Stimulated activated CD4-positive, alpha-beta T cell treated with anti-CD3 and anti-CD28 coated beads, Interleukin-1b, Interleukin-23, amount 100 ng/mL, for 24 hours (primary cell): ENCODE measurements at regions not wholly inside any gene's neighbourhood (a gene's known extent, or its start where the extent isn't known, plus 50 kb on each side); places are given as distances from the start of the nearest gene placed in this dataset.

Experiments used
- DNase-seq, 4 experiments: peaks; one replicate each; pipeline ENCODE4 v3.0.0-alpha.2; 2020; ENCODE audit warnings: low read depth in 4 of 4, low spot score in 1 of 4

DNA sequence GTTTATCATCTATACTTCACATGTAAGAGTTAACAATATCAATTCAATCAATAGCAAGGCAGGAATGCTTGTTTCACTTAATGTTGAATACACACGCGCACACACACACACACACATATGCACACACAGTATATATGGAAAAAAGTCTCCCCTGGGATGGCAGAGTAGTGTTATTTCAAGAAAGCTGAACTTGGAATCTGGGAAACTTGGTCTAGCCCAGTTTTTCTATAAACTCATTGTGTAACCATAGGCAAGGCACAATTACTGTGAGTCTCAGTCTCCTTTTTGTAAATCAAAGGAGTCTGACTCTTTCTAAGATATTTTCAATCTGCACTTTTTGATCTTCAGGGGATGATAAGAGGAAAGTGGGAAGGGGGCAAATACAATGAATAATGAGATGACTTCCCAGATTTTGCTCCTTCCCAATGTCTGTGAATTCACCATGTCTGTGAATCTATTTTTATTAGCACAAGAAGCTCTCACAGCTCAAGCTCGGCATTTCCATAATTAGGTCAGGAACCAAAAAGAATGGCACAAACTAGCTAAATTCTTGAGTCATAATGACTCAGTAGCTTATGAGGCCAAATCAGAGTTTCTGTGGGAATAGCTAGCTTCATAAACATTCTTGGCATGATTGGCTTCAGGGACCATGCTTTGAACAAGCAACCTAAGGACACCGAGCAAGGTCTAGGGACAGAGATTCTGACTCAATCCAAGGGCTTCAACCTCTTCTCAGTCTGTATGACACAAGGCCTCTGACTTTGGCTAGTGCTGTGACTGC lies 227.4 kb upstream of the DCBLD2 start:
- no peak for DNase-seq

DNA sequence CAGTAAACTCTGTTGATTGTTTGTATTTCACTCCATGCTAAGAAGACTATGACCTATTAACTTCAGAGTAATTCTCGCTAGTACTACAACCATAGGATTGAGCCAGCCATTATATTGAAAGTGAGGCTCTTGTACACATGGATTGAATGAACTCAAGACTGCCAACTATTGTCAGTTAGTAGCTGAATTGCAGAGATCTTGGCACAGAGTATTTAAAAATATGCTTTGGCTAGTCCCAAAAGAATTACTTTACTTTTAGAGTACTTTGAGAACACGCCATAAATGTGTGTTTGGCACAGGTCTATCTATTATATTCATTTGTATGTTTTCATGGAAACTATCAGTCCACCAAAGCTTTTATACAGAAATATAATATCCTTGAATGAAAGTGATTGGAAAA lies 226.7 kb upstream of the DCBLD2 start:
- DNase-seq = no peak

DNA sequence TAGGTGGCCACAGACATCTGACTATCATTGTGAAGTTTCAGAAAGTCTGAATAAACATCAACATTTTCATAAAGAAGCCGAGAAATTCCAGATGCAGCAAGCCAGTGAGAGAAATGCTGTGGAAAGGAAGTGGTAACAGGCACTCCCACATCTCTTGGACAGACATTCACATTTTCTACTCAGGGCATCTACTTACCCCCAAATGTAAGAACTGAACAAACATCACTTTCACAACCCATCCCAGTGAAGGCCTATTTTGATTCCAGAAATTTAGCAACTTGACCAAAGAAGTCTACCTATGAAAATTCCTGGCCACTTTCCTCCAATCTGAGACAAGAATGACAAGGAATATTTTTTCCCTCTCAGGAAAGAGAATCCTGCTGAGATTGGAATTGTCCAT lies 224.8 kb upstream of the DCBLD2 start:
- DNase-seq = no peak

DNA sequence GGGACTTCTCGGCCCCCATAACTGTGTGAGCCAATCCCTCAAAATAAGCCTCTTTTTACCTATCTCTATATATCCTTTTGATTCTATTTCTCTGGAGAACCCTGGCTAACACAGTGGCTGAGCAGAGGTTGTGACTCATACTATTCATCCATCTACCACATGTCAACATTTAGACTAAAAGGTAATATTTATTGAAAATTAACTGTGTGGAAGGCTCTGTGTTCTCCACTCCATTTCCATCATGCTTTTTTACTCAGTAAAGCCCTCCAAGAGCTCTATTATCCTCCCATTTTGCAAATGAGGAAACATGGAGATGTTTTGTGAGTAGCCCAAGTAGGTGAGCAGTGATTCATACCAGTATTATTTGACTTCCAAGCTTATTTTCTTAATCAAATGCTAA lies 217.9 kb upstream of the DCBLD2 start:
- no peak for DNase-seq

DNA sequence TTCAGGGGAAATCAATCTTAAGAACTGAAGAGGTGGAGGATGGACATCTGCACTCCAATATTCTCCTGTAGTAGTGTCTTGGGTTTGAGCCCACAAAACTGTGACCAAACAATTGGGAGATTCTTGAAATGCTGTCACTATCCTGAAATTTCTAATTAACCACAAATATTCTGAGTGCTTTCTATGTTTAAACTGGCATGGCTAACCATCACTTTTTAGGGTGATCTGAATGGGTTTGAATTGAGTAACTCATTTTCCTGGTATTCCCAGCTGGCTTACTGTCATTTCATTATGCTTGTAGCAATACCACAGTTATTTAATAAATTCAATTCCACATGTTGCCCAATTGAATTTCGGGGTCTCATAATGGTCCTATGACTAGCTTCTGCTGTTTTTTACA lies 216.9 kb upstream of the DCBLD2 start:
- no peak for DNase-seq

DNA sequence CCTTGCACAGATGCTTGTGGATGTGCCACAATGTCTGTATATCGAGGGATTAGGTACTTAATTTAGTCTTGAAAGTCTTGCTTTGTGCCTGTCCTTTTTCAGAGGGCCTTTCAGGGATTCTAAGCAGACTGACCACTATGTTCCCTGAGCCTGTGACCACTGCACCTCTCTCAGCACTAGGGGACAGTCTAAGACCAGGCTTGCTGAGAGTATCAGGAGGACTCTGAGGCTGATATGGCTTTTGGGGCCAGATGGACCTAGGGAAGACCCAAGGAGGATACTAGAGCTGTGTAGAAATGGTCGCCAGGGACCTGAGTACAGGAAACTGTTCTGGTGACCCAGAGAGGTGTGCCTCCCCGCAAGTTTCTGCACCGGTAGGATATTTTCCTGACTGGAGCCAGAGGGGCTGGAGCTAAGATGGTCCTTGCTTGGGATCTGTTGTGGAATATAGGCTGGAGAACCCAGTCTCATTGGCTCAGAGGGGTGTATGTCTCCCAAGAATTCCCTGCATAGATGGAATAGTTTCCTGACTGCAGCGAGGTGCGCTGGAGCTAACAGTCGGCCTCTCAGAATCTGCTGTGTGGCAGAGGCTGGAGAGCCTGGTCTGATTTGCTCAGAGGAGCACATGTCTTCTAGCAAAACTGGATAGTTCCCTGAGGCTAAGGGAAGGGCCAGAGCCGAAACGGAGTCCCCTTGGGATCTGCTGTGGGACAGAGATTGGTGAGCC lies 213.2 kb upstream of the DCBLD2 start:
- DNase-seq = no peak

DNA sequence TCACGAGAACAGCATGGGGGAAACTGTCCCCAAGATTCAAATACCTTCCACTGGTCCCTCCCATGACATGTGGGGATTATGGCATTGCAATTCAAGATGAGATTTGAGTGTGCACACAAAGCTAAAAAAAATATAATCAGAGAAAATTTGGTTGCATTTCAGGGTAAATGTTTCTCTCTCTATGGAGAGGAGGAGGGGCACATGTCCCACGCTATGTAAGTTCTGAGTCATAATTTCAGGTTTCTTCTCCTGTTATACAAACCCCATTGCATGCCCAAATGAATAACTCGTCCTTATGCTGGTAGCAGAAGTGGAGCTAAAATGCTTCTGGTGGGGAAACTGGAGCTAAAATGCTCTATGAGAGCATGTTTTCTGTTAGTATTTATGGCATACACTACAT lies 209.7 kb upstream of the DCBLD2 start:
- no peak for DNase-seq

DNA sequence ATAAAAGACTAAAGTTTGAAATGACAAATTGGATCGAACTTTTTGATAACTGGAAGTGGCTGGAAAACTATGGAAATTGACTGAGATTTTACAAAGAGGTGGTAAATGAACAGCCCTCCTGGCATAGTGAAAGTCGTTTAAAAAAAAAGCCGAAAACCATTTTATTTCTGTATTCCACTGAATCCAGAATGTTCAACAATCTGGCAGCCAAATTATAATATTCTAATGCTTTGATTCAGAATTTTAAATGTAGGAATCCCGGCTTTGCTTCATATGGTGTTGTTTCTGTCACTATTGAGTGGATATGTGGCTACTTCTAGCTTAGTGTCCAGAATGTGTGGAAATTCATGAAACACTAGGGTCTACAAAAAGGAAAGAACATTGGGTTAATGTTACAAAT lies 208.9 kb upstream of the DCBLD2 start:
- DNase-seq = no peak

DNA sequence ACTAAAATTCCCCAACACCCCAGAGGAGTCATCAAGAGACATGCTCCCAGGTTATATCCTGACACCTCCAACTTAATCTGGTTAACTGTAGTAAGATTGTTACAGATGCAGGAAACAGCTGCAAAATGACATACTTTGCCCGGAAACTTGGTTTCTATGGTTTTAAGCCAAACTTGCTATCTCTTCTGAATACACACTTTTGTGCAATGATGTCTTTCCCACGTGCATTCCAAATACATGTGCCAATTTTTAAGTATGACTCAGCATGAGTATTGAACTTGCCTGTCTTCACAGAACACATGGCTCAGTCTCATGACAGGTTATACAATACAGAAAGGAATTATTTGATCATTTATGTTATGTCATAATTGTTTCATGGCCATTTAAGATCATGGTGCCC lies 207.0 kb upstream of the DCBLD2 start:
- no peak for DNase-seq

DNA sequence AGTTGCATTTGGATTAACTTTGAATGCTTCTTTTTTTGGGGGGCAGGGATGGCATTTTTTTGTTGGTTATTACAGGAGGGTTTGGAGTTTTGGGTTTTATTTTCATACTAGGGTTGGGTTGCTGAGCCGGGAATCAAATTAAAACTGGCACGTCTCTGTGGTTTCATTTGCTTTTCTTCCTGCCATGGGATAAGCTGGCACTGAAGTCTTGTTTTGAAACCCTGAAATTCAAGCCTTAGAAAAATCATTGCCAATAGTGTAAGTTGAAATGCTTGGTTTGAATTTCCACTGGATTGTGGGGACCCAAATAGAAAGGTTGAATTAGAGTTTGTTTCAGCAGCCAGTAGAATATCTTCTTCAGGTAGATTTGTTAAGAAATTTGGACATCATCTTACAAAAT lies 193.1 kb upstream of the DCBLD2 start:
- DNase-seq = no peak

DNA sequence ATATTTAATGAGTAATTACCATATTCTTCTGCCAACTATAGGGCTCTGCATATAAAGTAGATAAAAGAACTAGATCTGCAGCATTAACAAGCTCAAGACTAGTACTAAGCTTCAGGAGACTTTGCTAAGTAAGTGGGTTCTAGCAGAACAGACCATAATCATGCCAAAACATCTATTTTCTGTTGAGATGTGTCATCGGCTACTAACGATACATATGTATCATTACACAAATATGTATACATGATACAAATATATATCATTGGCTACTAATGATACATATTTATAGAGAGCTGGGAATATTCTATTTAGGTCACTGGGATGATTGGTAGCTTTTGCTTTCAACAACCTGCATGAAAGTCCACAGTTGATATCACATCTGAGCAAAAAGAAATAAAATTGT lies 185.8 kb upstream of the DCBLD2 start:
- DNase-seq = no peak

DNA sequence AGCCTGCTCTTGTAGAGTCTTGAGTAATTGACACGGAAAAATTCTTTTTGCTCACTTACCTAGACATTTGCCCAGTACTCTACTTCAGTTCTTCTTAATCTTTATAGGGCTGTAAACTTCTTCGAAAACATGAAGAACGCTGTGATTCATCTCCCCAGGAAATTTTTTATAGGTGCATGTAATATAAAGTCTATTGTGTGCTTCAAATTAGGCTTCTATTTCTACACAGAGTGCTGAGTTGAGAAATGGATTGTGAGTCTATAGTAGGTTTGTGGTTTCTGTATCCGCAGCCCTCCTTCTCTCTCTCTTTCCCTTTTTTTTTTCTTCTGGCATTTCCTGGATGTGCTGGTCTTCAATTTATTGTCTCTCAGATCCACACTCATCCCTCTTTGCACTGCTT lies 183.3 kb upstream of the DCBLD2 start:
- no peak for DNase-seq

DNA sequence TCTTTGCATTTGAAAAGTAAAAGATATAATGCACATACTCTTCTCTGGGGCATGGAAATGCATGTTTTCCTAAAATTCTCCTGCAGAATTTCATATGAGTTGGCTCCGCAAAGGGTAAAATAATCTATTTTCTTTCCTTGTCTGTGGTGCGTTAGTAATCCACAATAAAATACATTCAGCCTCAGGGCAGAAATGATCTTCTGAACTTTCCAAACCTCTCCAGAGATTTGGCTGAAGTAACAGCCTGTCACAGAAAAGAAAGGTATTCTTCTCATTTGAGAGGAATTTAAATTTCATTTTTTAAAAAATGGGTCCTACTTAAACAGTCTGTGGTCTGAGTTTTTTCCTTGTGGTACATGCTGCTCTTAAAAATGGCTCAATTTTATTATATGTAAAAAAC lies 182.7 kb upstream of the DCBLD2 start:
- DNase-seq = no peak

DNA sequence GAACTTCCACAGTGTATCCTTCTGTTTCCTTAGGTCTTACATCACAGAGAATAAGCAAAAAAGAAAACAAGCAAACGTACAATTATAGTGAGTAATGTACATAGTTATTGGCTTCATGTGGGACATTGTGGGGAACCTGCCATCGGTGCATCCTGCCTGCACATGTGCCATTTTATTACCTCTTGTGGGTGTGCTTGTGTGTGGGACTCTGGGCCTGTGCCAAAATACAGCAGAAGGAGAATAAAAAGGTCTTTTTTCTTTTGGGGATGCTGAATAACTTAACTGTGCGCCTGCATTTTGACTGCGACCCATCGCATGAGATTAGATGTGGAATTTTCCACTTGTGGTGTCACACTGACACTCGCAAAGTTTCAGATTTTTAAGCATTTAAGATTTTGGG lies 169.6 kb upstream of the DCBLD2 start:
- DNase-seq = no peak

DNA sequence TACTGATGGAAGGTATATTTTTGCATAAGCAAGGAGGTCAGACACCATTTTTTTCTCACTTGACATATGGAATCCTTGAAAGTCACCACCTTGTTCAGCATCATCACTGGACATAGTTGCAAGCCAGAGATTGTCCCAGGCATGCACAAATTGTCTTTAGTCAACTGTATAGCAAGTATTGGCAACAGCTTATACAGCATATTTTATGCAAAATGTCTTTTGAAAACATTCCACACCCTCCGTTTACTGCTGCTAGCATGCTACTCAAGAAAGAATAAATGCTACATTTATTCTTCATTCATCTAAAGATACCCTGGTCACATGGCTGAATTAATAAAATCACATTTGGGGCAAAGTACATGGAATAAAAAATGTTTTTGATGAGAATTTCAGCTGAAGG lies 168.5 kb upstream of the DCBLD2 start:
- DNase-seq = no peak

DNA sequence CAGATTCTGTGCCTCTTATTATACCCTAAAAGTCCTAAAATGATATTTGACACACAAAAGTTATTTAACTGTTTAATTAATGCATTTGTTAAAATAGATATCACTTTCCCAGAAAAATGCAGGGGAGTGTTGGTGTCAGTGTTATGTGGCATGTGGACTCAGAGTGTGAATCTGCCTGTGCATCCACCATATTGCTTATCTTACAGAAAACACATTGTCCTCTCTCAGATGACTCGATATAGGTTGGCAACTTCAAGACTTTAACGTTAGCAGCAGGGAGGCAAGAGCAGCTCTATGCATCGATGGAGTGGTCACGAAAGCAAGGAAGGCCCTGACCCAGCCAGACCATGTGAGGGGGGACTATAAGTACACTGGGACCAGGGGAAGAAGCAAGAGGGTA lies 165.4 kb upstream of the DCBLD2 start:
- no peak for DNase-seq

DNA sequence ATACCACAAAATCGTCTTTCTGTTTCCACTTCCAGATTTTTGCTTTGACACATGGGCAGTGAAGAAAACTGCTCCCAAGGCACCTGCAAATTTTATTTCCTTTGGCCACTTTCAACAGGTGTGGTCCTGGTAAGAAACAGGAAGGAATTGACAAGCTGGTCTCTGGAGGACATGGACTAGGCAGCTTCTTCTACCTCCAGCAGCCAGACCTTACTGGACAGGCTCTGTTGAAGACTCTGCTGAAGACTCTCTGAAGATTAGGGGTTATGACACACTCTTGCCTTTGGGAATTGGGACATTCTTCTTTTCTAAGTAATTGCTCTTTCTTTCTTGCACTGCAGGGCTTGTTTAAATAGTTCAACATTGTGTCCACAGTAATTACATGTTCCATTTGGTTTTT lies 147.7 kb upstream of the DCBLD2 start:
- no peak for DNase-seq

DNA sequence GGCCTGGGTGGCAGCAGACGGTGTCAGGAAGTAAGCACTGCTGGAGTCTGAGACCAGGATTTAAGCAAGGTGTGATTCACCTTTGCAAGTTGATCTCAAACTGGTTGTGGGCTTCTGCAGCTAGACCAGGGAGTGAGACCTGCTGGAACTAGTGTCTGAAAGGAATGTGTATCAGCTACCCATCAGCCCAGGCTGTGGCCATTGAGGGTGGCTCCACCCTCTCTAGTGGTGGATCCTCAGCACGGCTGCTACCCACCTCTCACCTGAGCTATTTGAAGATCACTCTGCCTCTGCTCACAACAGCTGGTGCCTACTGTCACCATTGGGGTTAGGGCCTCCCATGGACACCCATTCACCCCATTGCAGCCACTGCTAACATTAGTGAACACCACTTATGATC lies 140.3 kb upstream of the DCBLD2 start:
- no peak for DNase-seq

DNA sequence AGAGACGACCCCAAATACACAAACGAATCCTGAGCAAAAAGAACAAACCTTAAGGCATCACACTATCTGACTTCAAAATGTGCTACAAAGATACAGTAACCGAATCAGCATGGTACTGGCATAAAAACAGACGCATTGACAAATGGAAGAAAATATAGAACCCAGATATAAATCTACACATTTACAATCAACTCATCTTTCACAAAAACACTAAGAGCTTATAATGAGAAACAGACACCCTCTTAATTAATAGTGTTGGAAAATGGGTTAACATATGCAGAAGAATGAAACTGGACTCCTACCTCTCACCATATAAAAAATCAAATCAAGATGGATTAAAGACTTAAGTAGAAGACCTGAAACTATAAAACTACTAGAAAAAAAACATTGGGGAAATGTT lies 130.3 kb upstream of the DCBLD2 start:
- DNase-seq = no peak

DNA sequence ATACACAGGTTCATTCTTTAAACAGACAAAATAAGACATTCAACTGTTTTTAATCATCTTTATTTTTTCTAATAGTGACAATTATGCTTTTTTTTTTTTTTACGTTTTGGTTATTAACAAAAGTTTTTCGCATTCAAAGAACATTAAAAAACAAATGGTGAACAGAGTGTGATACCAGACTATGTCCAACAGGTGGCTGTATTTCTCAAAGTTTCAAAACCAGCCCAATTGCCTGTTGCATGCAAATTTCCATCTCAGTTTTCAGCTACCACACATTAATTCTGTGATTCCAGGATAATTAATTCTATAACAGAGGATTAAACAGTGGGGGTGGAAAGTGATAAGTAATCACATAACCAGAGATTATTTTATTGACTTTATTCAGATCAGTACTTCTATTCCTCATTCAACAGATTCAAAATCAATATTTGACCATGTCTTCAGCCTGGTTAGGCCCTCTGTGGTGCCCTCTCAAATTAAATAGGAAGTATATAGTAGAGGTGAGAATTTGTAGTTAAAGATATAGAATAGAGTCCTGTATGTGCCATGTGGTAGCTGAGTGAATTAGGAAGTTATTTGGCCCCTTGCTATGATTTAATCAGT lies 122.2 kb upstream of the DCBLD2 start:
- no peak for DNase-seq

DNA sequence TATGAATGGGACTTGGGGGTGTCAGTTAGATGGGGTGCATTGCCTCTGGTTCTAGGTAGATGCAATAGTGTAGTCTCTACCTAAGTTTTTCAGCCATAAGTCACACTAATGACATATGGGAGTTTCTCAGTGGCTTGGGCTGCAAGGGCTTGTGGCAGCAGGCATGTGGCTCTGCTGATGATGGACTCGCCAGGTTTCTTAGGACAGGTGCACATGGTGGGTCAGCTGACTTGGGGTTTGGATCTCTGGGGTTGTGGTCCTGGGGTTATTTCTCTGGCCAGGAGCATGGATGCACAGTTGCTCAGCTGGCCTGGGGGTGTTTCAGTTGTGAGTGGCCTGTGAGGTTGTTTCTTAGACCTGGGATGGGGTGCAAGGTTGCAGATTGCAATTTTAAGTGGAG lies 120.0 kb upstream of the DCBLD2 start:
- DNase-seq = no peak

DNA sequence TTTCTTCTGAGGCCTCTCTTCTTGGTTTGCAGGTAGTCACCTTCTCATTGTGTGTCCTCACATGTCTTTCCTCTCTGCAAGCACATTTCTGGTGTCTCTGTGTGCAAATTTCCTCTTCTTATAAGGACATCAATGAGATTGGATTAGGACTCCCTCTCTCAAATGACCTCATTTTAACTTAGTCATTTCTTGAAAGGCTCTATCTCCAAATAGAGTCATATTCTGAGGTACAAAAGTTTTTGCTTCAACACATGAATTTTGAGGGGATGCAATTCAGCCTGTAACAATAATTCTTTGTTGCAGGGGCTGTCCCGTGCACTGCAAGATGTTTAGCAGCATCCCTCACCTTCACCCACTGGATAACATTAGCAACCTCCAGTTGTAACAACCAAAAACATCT lies 115.0 kb upstream of the DCBLD2 start:
- DNase-seq = no peak
